HepG2 (cell line): ENCODE measurements at regions not wholly inside any gene's neighbourhood (a gene's known extent, or its start where the extent isn't known, plus 50 kb on each side); places are given as distances from the start of the nearest gene placed in this dataset.

ENCODE experiments used
- ATAC-seq: fragments of 200-7000 bp; cut with Tn5 transposase; 3 replicates; pipeline ENCODE4 v1.9.1; 2020; ENCODE audit warnings: mild to moderate bottlenecking, moderate library complexity
- BruUV-seq: library from RNA; stranded (reverse); fragments of 400-500 nt; replicated peaks from 2 replicates; lab custom pipeline; 2021; lab: Mats Ljungman, UMichigan
- CTCF ChIA-PET: fragments of 300-600 bp; formaldehyde crosslinking; extraction: SDS; loops from one replicate; lab custom pipeline; 2021; ENCODE audit warnings: low total read pairs, inconsistent platforms, low intra/inter-chr PET ratio; lab: Yijun Ruan, JAX
- POLR2A ChIA-PET: fragments of 350-600 bp; sonication (Branson Sonifier 250); formaldehyde crosslinking; loops from one replicate; lab custom pipeline; 2020; ENCODE audit warnings: antibody characterized with exemption, inconsistent platforms; lab: Yijun Ruan, JAX
- DNase-seq: peaks from one replicate; pipeline ENCODE4 v3.0.0-alpha.2; 2015; ENCODE audit warnings: low spot score
- FAIRE-seq: peaks from 3 replicates; lab custom pipeline; 2011; peaks lifted over from hg19 to GRCh38; lab: Jason Lieb, UNC
- H2AFZ ChIP-seq: one replicate; pipeline ENCODE4 v1.6.1; 2011; ENCODE audit warnings: low read length, inconsistent platforms
- H3K27ac ChIP-seq: fragments of 300-600 bp; 3 replicates; pipeline ENCODE4 v1.8.0; 2011; ENCODE audit warnings: mixed run types, mild to moderate bottlenecking, mixed read lengths, low read length, inconsistent platforms; ENCODE audit not compliant: insufficient read depth; ENCODE audit errors: extremely low read length
- H3K27me3 ChIP-seq, 2 experiments: fragments of 200-600 bp in 1 of 2; 2 replicates in 1 of 2; 3 replicates in 1 of 2; pipeline versions ENCODE4 v1.6.0 to v1.8.0; 2011; ENCODE audit warnings: low read length in 2 of 2, mild to moderate bottlenecking in 2 of 2, moderate library complexity in 2 of 2, inconsistent platforms in 1 of 2; ENCODE audit not compliant: insufficient read depth in 2 of 2, control insufficient read depth in 1 of 2
- H3K36me3 ChIP-seq, 2 experiments: fragments of 200-600 bp in 1 of 2; replicated peaks in 1 of 2; 2 replicates in 1 of 2; 3 replicates in 1 of 2; pipeline versions ENCODE4 v1.5.1 to v1.8.0; 2011; ENCODE audit warnings: low read length in 2 of 2, inconsistent platforms in 1 of 2; ENCODE audit not compliant: insufficient read depth in 2 of 2, control insufficient read depth in 1 of 2
- H3K4me1 ChIP-seq: 2 replicates; pipeline ENCODE4 v1.5.1; 2012; ENCODE audit warnings: low read length, inconsistent platforms; ENCODE audit not compliant: insufficient read depth
- H3K4me2 ChIP-seq: 2 replicates; pipeline ENCODE4 v1.6.0; 2011; ENCODE audit warnings: low read depth, low read length, inconsistent platforms
- H3K4me3 ChIP-seq, 3 experiments: fragments of 200-600 bp in 1 of 3; sonication (generic), shearing (Covaris generic) in 1 of 3; replicated peaks in 1 of 3; 2 replicates each; pipeline ENCODE4 v1.5.1; 2011 to 2016; ENCODE audit warnings: low read length in 3 of 3, inconsistent platforms in 2 of 3, low read depth in 2 of 3, mild to moderate bottlenecking in 2 of 3, control low read depth in 1 of 3, mixed read lengths in 1 of 3; ENCODE audit not compliant: insufficient read depth in 1 of 3
- H3K79me2 ChIP-seq: one replicate; pipeline ENCODE4 v1.6.1; 2011; ENCODE audit warnings: low read length, inconsistent platforms; ENCODE audit not compliant: insufficient read depth
- H3K9ac ChIP-seq: 2 replicates; pipeline ENCODE4 v1.6.0; 2011; ENCODE audit warnings: mild to moderate bottlenecking, low read depth, low read length, inconsistent platforms; ENCODE audit not compliant: insufficient read depth
- H3K9me3 ChIP-seq: 2 replicates; pipeline ENCODE4 v1.5.1; 2012; ENCODE audit warnings: mild to moderate bottlenecking, low read length
- H4K20me1 ChIP-seq: 2 replicates; pipeline ENCODE4 v1.6.0; 2011; ENCODE audit warnings: inconsistent platforms, mild to moderate bottlenecking, low read length, moderate library complexity; ENCODE audit not compliant: insufficient read depth
- BHLHE40 ChIP-seq: IDR thresholded peaks from 2 replicates; pipeline ENCODE4 v1.6.1; 2011; ENCODE audit warnings: low read length, improper control_type of control experiment
- CHD2 ChIP-seq: IDR thresholded peaks from 2 replicates; pipeline ENCODE4 v1.6.1; 2011; ENCODE audit warnings: low read depth, low read length, improper control_type of control experiment
- FUBP1 ChIP-seq: sonication (generic); formaldehyde crosslinking; IDR thresholded peaks from 2 replicates; pipeline ENCODE4 v1.5.1; 2020; ENCODE audit warnings: missing genetic modification reagents, mild to moderate bottlenecking, borderline replicate concordance
- GATAD1 ChIP-seq: IDR thresholded peaks from 2 replicates; pipeline ENCODE4 v1.6.1; 2016; ENCODE audit warnings: missing genetic modification reagents, missing compliant biosample characterization
- KLF6 ChIP-seq: IDR thresholded peaks from 2 replicates; pipeline ENCODE4 v1.8.0; 2016; ENCODE audit warnings: missing biosample characterization, missing genetic modification reagents
- NBN ChIP-seq: fragments of 450-650 bp; conservative IDR thresholded peaks from 2 replicates; pipeline ENCODE4 v1.6.1; 2017
- RBM39 ChIP-seq: fragments of 200-400 bp; formaldehyde crosslinking; IDR thresholded peaks from one replicate; pipeline ENCODE4 v1.6.1; 2018; ENCODE audit warnings: antibody characterized with exemption, mild to moderate bottlenecking, low read depth, low read length; ENCODE audit not compliant: poor library complexity, severe bottlenecking
- ZBTB38 ChIP-seq: sonication (generic); formaldehyde crosslinking; IDR thresholded peaks from 2 replicates; pipeline ENCODE4 v1.5.1; 2020; ENCODE audit warnings: mild to moderate bottlenecking, missing genetic modification reagents
- ZFP1 ChIP-seq: IDR thresholded peaks from 2 replicates; pipeline ENCODE4 v1.6.1; 2016
- ZNF407 ChIP-seq: sonication (generic); formaldehyde crosslinking; IDR thresholded peaks from one replicate; pipeline ENCODE4 v1.5.1; 2020; ENCODE audit warnings: mild to moderate bottlenecking, missing genetic modification reagents; ENCODE audit errors: not compliant biosample characterization
- ZNF7 ChIP-seq: IDR thresholded peaks from 2 replicates; pipeline ENCODE4 v1.6.1; 2016; ENCODE audit warnings: missing biosample characterization, missing genetic modification reagents
- ZNF713 ChIP-seq: sonication (generic); formaldehyde crosslinking; IDR thresholded peaks from 2 replicates; pipeline ENCODE4 v1.4.0; 2020; ENCODE audit warnings: mild to moderate bottlenecking, missing genetic modification reagents
- WGBS: methylation state at CpG from one replicate; pipeline ENCODE4 v1.1.6; 2017; ENCODE audit warnings: low lambda C conversion rate; 5-methylcytosine and 5-hydroxymethylcytosine counted together
- in situ Hi-C: cut with HindIII; loops from 2 replicates; pipeline ENCODE4 v1.10.0; 2017; ENCODE audit warnings: low pct_unique_long_range_greater_than_20kb; ENCODE audit not compliant: extremely low pct_ligation_motif_present
- intact Hi-C: fragments of 100-400 bp; cut with micrococcal nuclease; formaldehyde crosslinking; loops from one replicate; pipeline ENCODE4 v1.10.0; 2022; ENCODE audit not compliant: unreplicated experiment

DNA sequence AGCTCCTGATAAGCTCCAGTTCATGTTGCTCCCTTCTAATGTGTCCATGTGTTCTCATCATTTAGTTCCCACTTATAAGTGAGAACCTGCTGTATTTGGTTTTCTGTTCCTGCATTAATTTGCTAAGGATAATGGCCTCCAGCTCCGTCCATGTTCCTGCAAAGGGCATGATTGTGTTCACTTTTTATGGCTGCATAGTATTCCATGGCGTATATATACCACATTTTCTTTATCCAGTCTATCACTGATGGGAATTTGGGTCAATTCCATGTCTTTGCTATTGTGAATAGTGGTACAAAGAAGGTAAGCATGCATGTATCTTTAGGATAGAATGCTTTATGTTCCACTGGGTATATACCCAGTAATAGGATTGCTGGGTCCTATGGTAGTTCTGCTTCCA is 197.2 kb upstream of the ITM2A start:
- in situ Hi-C loops: no loop called here
- H3K27me3 ChIP-seq: no peaks in the 10 kb centered on the region
- DNase-seq: no peak
- H3K27ac ChIP-seq: no peak overlapping the region
- BruUV-seq: no TSS peak
- FAIRE-seq: no peak
- WGBS: 0% methylated on average over 2 of the region's 2 CpGs
- H3K4me3 ChIP-seq: no peak overlapping the region
- TF ChIP-seq ZFP1 (CRISPR knock-in tag) (no peak), RBM39 (no peak), NBN (no peak), ZNF7 (CRISPR knock-in tag) (no peak), BHLHE40 (no peak), ZBTB38 (no peak), ZNF713 (CRISPR knock-in tag) (no peak), FUBP1 (no peak), CHD2 (no peak), KLF6 (no peak), ZNF407 (CRISPR knock-in tag) (no peak), GATAD1 (CRISPR knock-in tag) (no peak)
- ChIA-PET CTCF (no interaction called here), POLR2A (no interaction called here)
- H3K4me2 ChIP-seq: no peak overlapping the region
- no peaks in the 10 kb centered on the region for H4K20me1 ChIP-seq
- intact Hi-C loops: no loop called here
- no peak for ATAC-seq
- peaks cover 17% of the 10 kb centered on the region for H3K9me3 ChIP-seq
- H3K9ac ChIP-seq: no peak overlapping the region
- no peaks in the 10 kb centered on the region for H3K36me3 ChIP-seq
- no peak overlapping the region for H2AFZ ChIP-seq
- no peaks in the 10 kb centered on the region for H3K79me2 ChIP-seq
- no peaks in the 10 kb centered on the region for H3K4me1 ChIP-seq
